ENCODE measurements at regions not wholly inside any gene's neighbourhood (a gene's known extent, or its start where the extent isn't known, plus 50 kb on each side); places are given as distances from the start of the nearest gene placed in this dataset.

DNA sequence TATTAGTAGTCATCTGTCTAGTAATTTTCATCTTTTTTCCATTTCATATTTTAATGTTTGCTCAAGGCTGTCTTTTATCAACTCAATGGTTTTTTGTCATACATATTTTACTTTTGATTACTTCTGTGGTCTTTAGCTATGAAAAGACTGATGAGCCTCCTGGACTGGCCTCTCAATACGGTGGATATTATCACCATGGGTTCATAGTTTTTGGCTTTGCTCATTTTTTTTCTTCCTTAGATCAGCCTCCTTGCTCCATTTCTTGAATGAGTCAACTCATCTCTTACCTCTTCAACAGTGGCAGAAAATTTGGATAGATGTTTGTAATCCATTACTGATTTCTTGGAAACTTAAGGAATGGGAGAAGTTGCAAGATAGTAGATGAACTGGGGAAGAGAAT is 80.1 kb upstream of the ELOVL5 start:
- Histone ChIP-seq H2BK120ac (ENCODE audit: low read depth, low read length) (no peak overlapping the region), H2BK12ac (ENCODE audit: low read length) (no peak overlapping the region), H4K8ac (ENCODE audit: low read depth, low read length) (no peak overlapping the region), H3K4me3 (ENCODE audit: low read length in 2 of 2) (no peak overlapping the region), H2BK15ac (ENCODE audit: low read length) (no peak overlapping the region), H3K27me3 (ENCODE audit: control insufficient read depth in 3 of 3, insufficient read depth in 3 of 3, low read depth in 1 of 3, low read length in 3 of 3) (no peaks in the 10 kb centered on the region), H3K4me1 (ENCODE audit: control insufficient read depth in 2 of 2, insufficient read depth in 1 of 2, low read depth in 1 of 2, low read length in 2 of 2) (peaks cover 2 to 3% of the 10 kb centered on the region in 2 donors), H2AK5ac (ENCODE audit: low read depth, low read length) (no peak overlapping the region), H3K4me2 (ENCODE audit: insufficient read depth, low read length, poor library complexity, severe bottlenecking) (no peak overlapping the region), H2AFZ (ENCODE audit: low read length) (no peak overlapping the region), H3K4ac (ENCODE audit: low read length) (no peak overlapping the region), H4K91ac (ENCODE audit: low read depth, low read length, poor library complexity) (no peak overlapping the region), H3K18ac (ENCODE audit: low read length) (no peak overlapping the region), H3K27ac (replicated peaks; ENCODE audit: low read length) (no peak overlapping the region), H2BK5ac (ENCODE audit: low read length) (no peak overlapping the region), H3K79me1 (ENCODE audit: low read depth, low read length) (no peaks in the 10 kb centered on the region), H3K9me3 (replicated peaks in 1 of 2; ENCODE audit: control insufficient read depth in 2 of 2, insufficient read depth in 1 of 2, low read depth in 1 of 2, low read length in 2 of 2) (no peaks in the 10 kb centered on the region), H3K23ac (ENCODE audit: low read depth, low read length, poor library complexity) (no peak overlapping the region), H3K14ac (ENCODE audit: low read length) (no peak overlapping the region), H3K9ac (ENCODE audit: low read depth, low read length, poor library complexity) (no peak overlapping the region), H3K36me3 (replicated peaks in 1 of 2; ENCODE audit: control insufficient read depth in 2 of 2, insufficient read depth in 2 of 2, low read length in 2 of 2) (no peaks in the 10 kb centered on the region)
- no CpG with 5 or more reads among the region's 1 CpG for WGBS, 2 donors (ENCODE audit: extremely low coverage in 2 of 2, insufficient read length in 2 of 2, insufficient replicate concordance in 1 of 2)
- DNase-seq (ENCODE audit: low spot score): no peak

GRCh38 chr6:53426667-53427270 is 78.0 kb upstream of the ELOVL5 start:
- Histone ChIP-seq H2AK5ac (ENCODE audit: low read depth, low read length) (no peak overlapping the region), H3K4me3 (ENCODE audit: low read length in 2 of 2) (no peak overlapping the region)

GRCh38 chr6:53426117-53426516 is 77.4 kb upstream of the ELOVL5 start:
- Histone ChIP-seq H3K4me1 (ENCODE audit: control insufficient read depth in 2 of 2, insufficient read depth in 1 of 2, low read depth in 1 of 2, low read length in 2 of 2) (peaks cover 0 to 2% of the 10 kb centered on the region in 2 donors), H3K27ac (replicated peaks; ENCODE audit: low read length) (no peak overlapping the region), H2AFZ (ENCODE audit: low read length) (no peak overlapping the region), H3K4me3 (ENCODE audit: low read length in 2 of 2) (no peak overlapping the region), H3K9ac (ENCODE audit: low read depth, low read length, poor library complexity) (no peak overlapping the region), H3K4ac (ENCODE audit: low read length) (no peak overlapping the region), H4K8ac (ENCODE audit: low read depth, low read length) (no peak overlapping the region), H3K4me2 (ENCODE audit: insufficient read depth, low read length, poor library complexity, severe bottlenecking) (no peak overlapping the region), H3K18ac (ENCODE audit: low read length) (no peak overlapping the region), H2BK120ac (ENCODE audit: low read depth, low read length) (no peak overlapping the region), H3K9me3 (replicated peaks in 1 of 2; ENCODE audit: control insufficient read depth in 2 of 2, insufficient read depth in 1 of 2, low read depth in 1 of 2, low read length in 2 of 2) (no peaks in the 10 kb centered on the region), H3K14ac (ENCODE audit: low read length) (no peak overlapping the region), H3K23ac (ENCODE audit: low read depth, low read length, poor library complexity) (no peak overlapping the region), H2BK15ac (ENCODE audit: low read length) (no peak overlapping the region), H3K36me3 (replicated peaks in 1 of 2; ENCODE audit: control insufficient read depth in 2 of 2, insufficient read depth in 2 of 2, low read length in 2 of 2) (no peaks in the 10 kb centered on the region), H2BK5ac (ENCODE audit: low read length) (no peak overlapping the region), H3K79me1 (ENCODE audit: low read depth, low read length) (no peaks in the 10 kb centered on the region), H3K27me3 (ENCODE audit: control insufficient read depth in 3 of 3, insufficient read depth in 3 of 3, low read depth in 1 of 3, low read length in 3 of 3) (no peaks in the 10 kb centered on the region), H2AK5ac (ENCODE audit: low read depth, low read length) (no peak overlapping the region), H2BK12ac (ENCODE audit: low read length) (no peak overlapping the region), H4K91ac (ENCODE audit: low read depth, low read length, poor library complexity) (no peak overlapping the region)
- WGBS, 2 donors (ENCODE audit: extremely low coverage in 2 of 2, insufficient read length in 2 of 2, insufficient replicate concordance in 1 of 2): no CpG with 5 or more reads among the region's 3 CpGs
- no peak for DNase-seq (ENCODE audit: low spot score)

More at GRCh38 chr6:53426667-53427270, 78.0 kb upstream of the ELOVL5 start:
- Histone ChIP-seq H2AFZ (ENCODE audit: low read length) (no peak overlapping the region), H3K27me3 (ENCODE audit: control insufficient read depth in 3 of 3, insufficient read depth in 3 of 3, low read depth in 1 of 3, low read length in 3 of 3) (no peaks in the 10 kb centered on the region), H4K91ac (ENCODE audit: low read depth, low read length, poor library complexity) (no peak overlapping the region), H2BK15ac (ENCODE audit: low read length) (no peak overlapping the region), H3K27ac (replicated peaks; ENCODE audit: low read length) (no peak overlapping the region), H3K4ac (ENCODE audit: low read length) (no peak overlapping the region), H3K9ac (ENCODE audit: low read depth, low read length, poor library complexity) (no peak overlapping the region), H3K23ac (ENCODE audit: low read depth, low read length, poor library complexity) (no peak overlapping the region), H2BK5ac (ENCODE audit: low read length) (no peak overlapping the region), H3K36me3 (replicated peaks in 1 of 2; ENCODE audit: control insufficient read depth in 2 of 2, insufficient read depth in 2 of 2, low read length in 2 of 2) (no peaks in the 10 kb centered on the region), H3K4me2 (ENCODE audit: insufficient read depth, low read length, poor library complexity, severe bottlenecking) (no peak overlapping the region), H3K18ac (ENCODE audit: low read length) (no peak overlapping the region), H4K8ac (ENCODE audit: low read depth, low read length) (no peak overlapping the region), H3K4me1 (ENCODE audit: control insufficient read depth in 2 of 2, insufficient read depth in 1 of 2, low read depth in 1 of 2, low read length in 2 of 2) (peaks cover 0 to 2% of the 10 kb centered on the region in 2 donors), H3K14ac (ENCODE audit: low read length) (no peak overlapping the region), H3K79me1 (ENCODE audit: low read depth, low read length) (no peaks in the 10 kb centered on the region), H2BK120ac (ENCODE audit: low read depth, low read length) (no peak overlapping the region), H3K9me3 (replicated peaks in 1 of 2; ENCODE audit: control insufficient read depth in 2 of 2, insufficient read depth in 1 of 2, low read depth in 1 of 2, low read length in 2 of 2) (no peaks in the 10 kb centered on the region), H2BK12ac (ENCODE audit: low read length) (no peak overlapping the region)
- no CpG with 5 or more reads among the region's 4 CpGs for WGBS, 2 donors (ENCODE audit: extremely low coverage in 2 of 2, insufficient read length in 2 of 2, insufficient replicate concordance in 1 of 2)
- no peak for DNase-seq (ENCODE audit: low spot score)

- Histone ChIP-seq H3K4ac (ENCODE audit: low read length) (no peak overlapping the region), H3K4me1 (ENCODE audit: control insufficient read depth in 2 of 2, insufficient read depth in 1 of 2, low read depth in 1 of 2, low read length in 2 of 2) (peaks cover 0 to 2% of the 10 kb centered on the region in 2 donors), H3K9me3 (replicated peaks in 1 of 2; ENCODE audit: control insufficient read depth in 2 of 2, insufficient read depth in 1 of 2, low read depth in 1 of 2, low read length in 2 of 2) (no peaks in the 10 kb centered on the region), H2BK12ac (ENCODE audit: low read length) (no peak overlapping the region), H2AFZ (ENCODE audit: low read length) (no peak overlapping the region), H3K9ac (ENCODE audit: low read depth, low read length, poor library complexity) (no peak overlapping the region), H3K36me3 (replicated peaks in 1 of 2; ENCODE audit: control insufficient read depth in 2 of 2, insufficient read depth in 2 of 2, low read length in 2 of 2) (no peaks in the 10 kb centered on the region), H2BK5ac (ENCODE audit: low read length) (no peak overlapping the region), H3K4me3 (ENCODE audit: low read length in 2 of 2) (no peak overlapping the region), H3K4me2 (ENCODE audit: insufficient read depth, low read length, poor library complexity, severe bottlenecking) (no peak overlapping the region), H3K14ac (ENCODE audit: low read length) (no peak overlapping the region), H3K23ac (ENCODE audit: low read depth, low read length, poor library complexity) (no peak overlapping the region), H4K8ac (ENCODE audit: low read depth, low read length) (no peak overlapping the region), H2AK5ac (ENCODE audit: low read depth, low read length) (no peak overlapping the region), H2BK15ac (ENCODE audit: low read length) (no peak overlapping the region), H4K91ac (ENCODE audit: low read depth, low read length, poor library complexity) (no peak overlapping the region), H3K79me1 (ENCODE audit: low read depth, low read length) (no peaks in the 10 kb centered on the region), H2BK120ac (ENCODE audit: low read depth, low read length) (no peak overlapping the region), H3K27ac (replicated peaks; ENCODE audit: low read length) (no peak overlapping the region), H3K27me3 (ENCODE audit: control insufficient read depth in 3 of 3, insufficient read depth in 3 of 3, low read depth in 1 of 3, low read length in 3 of 3) (no peaks in the 10 kb centered on the region), H3K18ac (ENCODE audit: low read length) (no peak overlapping the region)
- DNase-seq (ENCODE audit: low spot score): no peak
- WGBS, 2 donors (ENCODE audit: extremely low coverage in 2 of 2, insufficient read length in 2 of 2, insufficient replicate concordance in 1 of 2): no CpG with 5 or more reads among the region's 9 CpGs
Measured at GRCh38 chr6:53424976-53425718, 76.4 kb upstream of the ELOVL5 start.
